HG02938 (cell line): ENCODE measurements at regions not wholly inside any gene's neighbourhood (a gene's known extent, or its start where the extent isn't known, plus 50 kb on each side); places are given as distances from the start of the nearest gene placed in this dataset.

Experiments used
- ATAC-seq: cut with Tn5 transposase; IDR thresholded peaks from one replicate; pipeline ENCODE4 v1.9.1; 2021; ENCODE audit warnings: mild to moderate bottlenecking, moderate library complexity; ENCODE audit not compliant: unreplicated experiment

GRCh38 chr13:99862244-99862643 is 109.3 kb downstream of the ZIC5 start:
- no peak for ATAC-seq

- no peak for ATAC-seq
These were observed 109.8 kb downstream of the ZIC5 start for GRCh38 chr13:99861771-99862170.

GRCh38 chr13:99860745-99861144 is 110.8 kb downstream of the ZIC5 start:
- ATAC-seq = no peak

GRCh38 chr13:99859178-99860177 is 112.1 kb downstream of the ZIC5 start:
- peak; percentile 72 for ATAC-seq

- no peak for ATAC-seq
These were observed 113.8 kb downstream of the ZIC5 start for GRCh38 chr13:99857738-99858137.

GRCh38 chr13:99855526-99856420 is 115.8 kb downstream of the ZIC5 start:
- ATAC-seq = no peak

- ATAC-seq = no peak
These were observed 117.2 kb downstream of the ZIC5 start for GRCh38 chr13:99854366-99854765.

- no peak for ATAC-seq
These were observed 124.2 kb downstream of the ZIC5 start for GRCh38 chr13:99847318-99847750.

GRCh38 chr13:99845161-99845874 is 126.2 kb downstream of the ZIC5 start:
- ATAC-seq = no peak

- ATAC-seq = no peak
These were observed 127.1 kb downstream of the ZIC5 start for GRCh38 chr13:99844421-99844820.

GRCh38 chr13:99843872-99844271 is 127.7 kb downstream of the ZIC5 start:
- no peak for ATAC-seq

- no peak for ATAC-seq
These were observed 129.2 kb downstream of the ZIC5 start for GRCh38 chr13:99842405-99842804.

- no peak for ATAC-seq
These were observed 135.3 kb downstream of the ZIC5 start for GRCh38 chr13:99836291-99836690.

GRCh38 chr13:99835442-99835841 is 136.1 kb downstream of the ZIC5 start:
- ATAC-seq = no peak

GRCh38 chr13:99834246-99834645 is 137.3 kb downstream of the ZIC5 start:
- ATAC-seq = no peak

- ATAC-seq = no peak
These were observed 139.2 kb downstream of the ZIC5 start for GRCh38 chr13:99832347-99832746.

GRCh38 chr13:99830931-99831330 is 140.6 kb downstream of the ZIC5 start:
- no peak for ATAC-seq

- no peak for ATAC-seq
These were observed 141.9 kb downstream of the ZIC5 start for GRCh38 chr13:99829593-99830239.

GRCh38 chr13:99829161-99829560 is 142.4 kb downstream of the ZIC5 start:
- no peak for ATAC-seq

GRCh38 chr13:99828735-99829134 is 142.8 kb downstream of the ZIC5 start:
- ATAC-seq = no peak
